ENCODE measurements at regions not wholly inside any gene's neighbourhood (a gene's known extent, or its start where the extent isn't known, plus 50 kb on each side); places are given as distances from the start of the nearest gene placed in this dataset.

GRCh38 chr21:35222021-35222420 lies 172.9 kb upstream of the RUNX1 start:
- H3K27ac ChIP-seq: no peak overlapping the region
- FAIRE-seq: no peak
- POLR2A ChIA-PET: interaction anchor here (0.6 kb wide), 1 partner anchor 302 kb away, joined by 3 read pairs; no protein-coding TSS in a partner anchor
- ATAC-seq: no peak
- CTCF ChIA-PET: interaction anchor here (0.6 to 0.9 kb wide), 2 partner anchors 11 to 179 kb away, joined by 3 read pairs; no protein-coding TSS in a partner anchor
- peaks cover 13% of the 10 kb centered on the region for H3K4me1 ChIP-seq
- no peak for DNase-seq (ENCODE audit: low read depth in 1 of 2, low spot score in 1 of 2)
- no peak overlapping the region for H3K4me3 ChIP-seq
- WGBS (ENCODE audit: missing lambda C conversion rate): 59% methylated on average over 3 of the region's 3 CpGs
- no peak overlapping the region for H3K4me2 ChIP-seq
- TF ChIP-seq CEBPB (IDR thresholded peaks at IDR 0.05): no peak
- peak; percentile 30; the same call in 1 of the 2 replicates for TF ChIP-seq REST (IDR thresholded peaks at IDR 0.05)
- H3K9me3 ChIP-seq: no peaks in the 10 kb centered on the region

DNA sequence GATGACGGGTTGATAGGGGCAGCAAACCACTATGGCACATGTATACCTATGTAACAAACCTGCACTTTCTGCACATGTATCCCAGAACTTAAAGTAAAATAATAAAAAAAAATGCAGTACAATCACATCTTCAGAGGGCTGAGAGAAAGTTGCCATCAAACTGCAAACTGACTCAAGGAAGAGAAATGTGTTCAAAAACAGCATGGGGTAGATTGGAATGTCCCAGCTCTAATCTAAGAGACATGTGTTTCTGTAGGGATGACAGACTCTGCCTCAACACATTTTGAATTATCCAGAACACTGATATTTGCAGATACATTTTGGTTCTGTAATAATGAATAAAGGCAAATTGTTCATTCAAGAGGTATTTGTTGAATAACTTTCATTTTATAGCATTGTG lies 171.2 kb upstream of the RUNX1 start:
- ATAC-seq (no peak), FAIRE-seq (no peak), DNase-seq (ENCODE audit: low read depth in 1 of 2, low spot score in 1 of 2) (no peak)
- Histone ChIP-seq H3K4me3 (no peak overlapping the region), H3K4me1 (peaks cover 16% of the 10 kb centered on the region), H3K9me3 (no peaks in the 10 kb centered on the region), H3K27ac (no peak overlapping the region), H3K4me2 (no peak overlapping the region)
- ChIA-PET CTCF (no interaction called here), POLR2A (no interaction called here)
- WGBS (ENCODE audit: missing lambda C conversion rate): 50% methylated on average over 1 of the region's 1 CpG
- TF ChIP-seq GATA3 (IDR thresholded peaks at IDR 0.05; ENCODE audit: borderline replicate concordance): no peak
- no peak for TF ChIP-seq CBX2 (IDR thresholded peaks at IDR 0.05; ENCODE audit: borderline replicate concordance, low read depth)
- no peak for TF ChIP-seq NFE2L2 (conservative IDR thresholded peaks at IDR 0.05; ENCODE audit: low read length)
- no peak for TF ChIP-seq HOXB13 (CRISPR knock-in tag; IDR thresholded peaks at IDR 0.05; ENCODE audit: low read depth)
- TF ChIP-seq EP300 (IDR thresholded peaks at IDR 0.05): no peak
- no peak for TF ChIP-seq TP53 (CRISPR knock-in tag; IDR thresholded peaks at IDR 0.05)
- TF ChIP-seq SMC3 (IDR thresholded peaks at IDR 0.05): no peak
- no peak for TF ChIP-seq POLR2AphosphoS2 (conservative IDR thresholded peaks at IDR 0.05; ENCODE audit: low read length)
- no peak for TF ChIP-seq JUN (IDR thresholded peaks at IDR 0.05)
- TF ChIP-seq, protein P1, sequence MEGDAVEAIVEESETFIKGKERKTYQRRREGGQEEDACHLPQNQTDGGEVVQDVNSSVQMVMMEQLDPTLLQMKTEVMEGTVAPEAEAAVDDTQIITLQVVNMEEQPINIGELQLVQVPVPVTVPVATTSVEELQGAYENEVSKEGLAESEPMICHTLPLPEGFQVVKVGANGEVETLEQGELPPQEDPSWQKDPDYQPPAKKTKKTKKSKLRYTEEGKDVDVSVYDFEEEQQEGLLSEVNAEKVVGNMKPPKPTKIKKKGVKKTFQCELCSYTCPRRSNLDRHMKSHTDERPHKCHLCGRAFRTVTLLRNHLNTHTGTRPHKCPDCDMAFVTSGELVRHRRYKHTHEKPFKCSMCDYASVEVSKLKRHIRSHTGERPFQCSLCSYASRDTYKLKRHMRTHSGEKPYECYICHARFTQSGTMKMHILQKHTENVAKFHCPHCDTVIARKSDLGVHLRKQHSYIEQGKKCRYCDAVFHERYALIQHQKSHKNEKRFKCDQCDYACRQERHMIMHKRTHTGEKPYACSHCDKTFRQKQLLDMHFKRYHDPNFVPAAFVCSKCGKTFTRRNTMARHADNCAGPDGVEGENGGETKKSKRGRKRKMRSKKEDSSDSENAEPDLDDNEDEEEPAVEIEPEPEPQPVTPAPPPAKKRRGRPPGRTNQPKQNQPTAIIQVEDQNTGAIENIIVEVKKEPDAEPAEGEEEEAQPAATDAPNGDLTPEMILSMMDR (IDR thresholded peaks at IDR 0.05): no peak
- no peak for TF ChIP-seq ZNF302 (CRISPR knock-in tag; IDR thresholded peaks at IDR 0.05)
- TF ChIP-seq RCOR1 (IDR thresholded peaks at IDR 0.05; ENCODE audit: low read depth, low read length): no peak
- no peak for TF ChIP-seq HDAC2 (IDR thresholded peaks at IDR 0.05)

DNA sequence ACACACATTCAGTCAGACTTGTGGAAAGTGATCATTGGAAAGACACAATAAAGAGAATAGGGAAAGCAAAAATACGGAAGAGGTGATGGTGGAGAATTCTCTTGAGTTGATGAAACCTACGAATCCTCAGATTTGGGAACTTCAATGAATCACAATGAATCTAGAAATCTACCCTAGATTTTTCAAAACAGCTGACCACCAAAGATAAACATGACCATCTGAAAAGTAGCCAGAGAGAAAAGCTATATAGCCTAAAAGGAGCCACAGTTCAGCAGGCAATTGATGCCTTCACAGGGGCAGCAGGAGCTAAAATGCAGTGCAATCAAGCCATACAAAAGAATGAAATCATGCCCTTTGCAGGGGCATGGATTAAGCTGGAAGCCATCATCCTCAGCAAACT lies 170.6 kb upstream of the RUNX1 start:
- Histone ChIP-seq H3K9me3 (no peaks in the 10 kb centered on the region), H3K4me1 (peaks cover 16% of the 10 kb centered on the region), H3K4me2 (no peak overlapping the region), H3K4me3 (no peak overlapping the region), H3K27ac (no peak overlapping the region)
- FAIRE-seq: no peak
- WGBS (ENCODE audit: missing lambda C conversion rate): 74% methylated on average over 2 of the region's 2 CpGs
- ChIA-PET POLR2A (no interaction called here), CTCF (no interaction called here)
- no peak for TF ChIP-seq RCOR1 (IDR thresholded peaks at IDR 0.05; ENCODE audit: low read depth, low read length)
- TF ChIP-seq MYC (IDR thresholded peaks at IDR 0.05; ENCODE audit: borderline replicate concordance, low read length): no peak
- no peak for DNase-seq (ENCODE audit: low read depth in 1 of 2, low spot score in 1 of 2)
- ATAC-seq: no peak

DNA sequence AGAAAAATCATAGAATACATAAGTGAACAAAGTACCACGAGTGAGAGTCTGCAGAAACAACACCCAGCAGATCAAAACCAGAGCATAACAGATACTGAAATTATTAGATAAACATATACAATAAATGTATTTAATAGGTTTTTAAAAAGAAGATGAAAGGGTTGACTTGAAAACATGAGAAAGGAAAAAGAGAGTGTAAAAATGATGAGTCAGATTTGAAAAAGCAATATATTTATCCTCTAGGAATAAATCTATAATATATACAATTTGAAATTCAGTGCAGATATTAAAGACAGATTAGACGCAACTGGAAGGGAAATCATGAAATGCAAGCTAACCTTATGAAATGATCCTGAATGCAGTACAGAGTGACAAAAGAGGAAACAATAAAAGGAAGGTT lies 170.2 kb upstream of the RUNX1 start:
- ChIA-PET POLR2A (no interaction called here), CTCF (no interaction called here)
- H3K4me1 ChIP-seq: peaks cover 16% of the 10 kb centered on the region
- H3K9me3 ChIP-seq: no peaks in the 10 kb centered on the region
- no peak for ATAC-seq
- H3K4me2 ChIP-seq: no peak overlapping the region
- DNase-seq (ENCODE audit: low read depth in 1 of 2, low spot score in 1 of 2): no peak
- FAIRE-seq: no peak
- no peak overlapping the region for H3K27ac ChIP-seq
- 55% methylated on average over 2 of the region's 2 CpGs for WGBS (ENCODE audit: missing lambda C conversion rate)
- H3K4me3 ChIP-seq: no peak overlapping the region
- no peak for TF ChIP-seq NFE2L2 (conservative IDR thresholded peaks at IDR 0.05; ENCODE audit: low read length)
- TF ChIP-seq HMGXB4 (CRISPR knock-in tag; IDR thresholded peaks at IDR 0.05; ENCODE audit: borderline replicate concordance): no peak
- no peak for TF ChIP-seq NR3C1 (IDR thresholded peaks at IDR 0.05)
- TF ChIP-seq RARB (CRISPR knock-in tag; IDR thresholded peaks at IDR 0.05): no peak
- no peak for TF ChIP-seq POLR2A (IDR thresholded peaks at IDR 0.05; ENCODE audit: low read length)
- TF ChIP-seq, protein P1 (IDR thresholded peaks at IDR 0.05): no peak
- no peak for TF ChIP-seq EHF (CRISPR knock-in tag; IDR thresholded peaks at IDR 0.05)
- no peak for TF ChIP-seq HEYL (CRISPR knock-in tag; IDR thresholded peaks at IDR 0.05)
- TF ChIP-seq, protein P2, sequence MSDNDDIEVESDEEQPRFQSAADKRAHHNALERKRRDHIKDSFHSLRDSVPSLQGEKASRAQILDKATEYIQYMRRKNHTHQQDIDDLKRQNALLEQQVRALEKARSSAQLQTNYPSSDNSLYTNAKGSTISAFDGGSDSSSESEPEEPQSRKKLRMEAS (IDR thresholded peaks at IDR 0.05): no peak
- TF ChIP-seq HOXB13 (CRISPR knock-in tag; IDR thresholded peaks at IDR 0.05; ENCODE audit: low read depth): no peak

Data from A549 (cell line).